Midbrain (tissue), 1 donor: ENCODE measurements at regions not wholly inside any gene's neighbourhood (a gene's known extent, or its start where the extent isn't known, plus 50 kb on each side); places are given as distances from the start of the nearest gene placed in this dataset.
A peak's percentile ranks its signal among the peaks of the same experiment; 100 is the strongest.
"Not testable (repeated sequence)": the region's sequence is repeated elsewhere in the genome, so short reads cannot be mapped to it uniquely, and the experiment has no call there.

Source experiments
- DNase-seq: peaks from one replicate; lab custom pipeline; 2025; lab: John Stamatoyannopoulos, UW

DNA sequence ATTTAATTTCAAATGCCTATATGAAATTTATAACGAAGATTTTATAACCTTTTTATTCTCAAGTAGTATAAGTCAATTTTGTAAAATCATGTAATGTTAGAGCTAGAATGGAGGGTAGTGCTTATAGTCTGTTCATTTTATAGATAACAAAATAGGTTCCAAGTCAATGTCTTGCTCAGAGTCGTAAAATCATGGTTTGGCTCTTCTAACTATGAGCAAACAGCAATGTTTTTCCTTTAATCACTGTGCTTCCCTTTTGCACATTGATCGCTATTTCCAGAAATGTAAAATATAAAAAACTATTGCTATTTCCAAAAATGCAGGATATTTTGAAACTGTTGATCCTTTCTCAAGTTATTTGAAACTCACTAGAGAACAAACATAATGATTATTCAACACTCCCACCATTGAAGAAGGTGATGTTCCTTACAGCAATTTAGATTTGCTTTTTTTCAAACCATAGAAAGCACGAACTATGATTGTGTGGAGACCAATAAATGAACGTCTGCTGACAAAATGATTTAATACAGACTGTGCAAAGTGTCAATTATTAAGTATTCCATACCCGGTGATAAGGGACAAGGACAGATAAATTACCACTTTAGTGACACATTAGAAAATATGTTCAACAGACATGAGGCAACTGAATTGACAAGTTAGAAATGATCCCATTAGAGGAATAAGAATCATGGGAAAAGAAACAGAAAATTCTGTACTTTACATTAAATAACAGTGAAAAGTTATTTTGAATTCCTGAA is 412.1 kb upstream of the TECRL start:
- no peak for DNase-seq

DNA sequence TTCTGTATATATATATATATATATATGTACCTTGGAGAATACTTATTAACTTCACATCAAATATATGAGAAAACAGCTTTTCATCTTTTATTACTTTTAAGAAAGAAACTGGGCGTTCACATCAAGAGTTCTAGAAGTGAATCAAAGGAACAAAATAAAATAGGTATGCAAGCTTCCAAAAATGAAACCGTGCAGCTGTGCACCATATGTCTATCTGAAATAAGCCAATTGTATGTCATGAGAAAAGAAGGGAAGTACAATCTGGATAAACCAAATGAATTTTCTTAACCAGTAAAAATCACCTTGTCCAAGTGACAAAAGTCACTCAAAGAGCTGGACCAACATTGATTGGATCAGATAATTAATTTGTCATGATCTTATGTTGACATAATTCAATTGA is 405.4 kb upstream of the TECRL start:
- DNase-seq, result no peak

DNA sequence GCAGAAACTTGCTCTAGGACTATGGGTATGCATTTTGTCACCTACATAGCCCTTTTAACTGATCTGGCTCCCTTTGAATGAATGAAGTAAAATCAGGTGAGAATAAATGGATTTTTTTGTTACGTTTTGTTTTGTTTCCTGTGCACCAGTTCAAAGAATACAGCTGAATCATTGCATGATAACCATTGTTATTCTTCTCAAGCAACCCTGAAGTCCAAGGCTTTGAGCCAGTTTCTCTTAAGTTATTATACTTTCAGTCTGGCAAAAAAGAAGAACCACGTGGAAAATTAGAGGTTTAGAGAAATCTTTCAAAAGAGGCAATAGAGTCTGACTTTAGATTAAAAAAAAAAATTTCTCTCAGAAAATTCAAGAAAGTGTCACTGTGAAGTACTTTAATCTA is 398.6 kb upstream of the TECRL start:
- DNase-seq, result no peak

DNA sequence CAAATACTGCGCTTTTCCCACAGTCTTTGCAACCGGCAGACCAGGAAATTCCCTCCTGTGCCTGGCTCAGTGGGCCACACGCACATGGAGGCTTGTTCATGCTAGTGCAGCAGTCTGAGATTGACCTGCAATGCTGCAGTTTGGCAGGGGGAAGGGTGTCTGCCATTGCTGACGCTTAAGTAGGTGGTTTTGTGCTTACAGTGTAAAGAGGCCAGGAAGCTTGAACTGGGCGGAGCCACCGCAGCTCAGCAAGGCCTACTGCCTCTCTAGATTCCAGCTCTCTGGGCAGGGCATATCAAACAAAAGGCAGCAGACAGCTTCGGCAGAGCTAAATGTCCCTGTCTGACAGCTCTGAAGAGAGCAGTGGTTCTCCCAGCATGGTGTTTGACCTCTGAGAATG is 390.5 kb upstream of the TECRL start:
- DNase-seq, result no peak

DNA sequence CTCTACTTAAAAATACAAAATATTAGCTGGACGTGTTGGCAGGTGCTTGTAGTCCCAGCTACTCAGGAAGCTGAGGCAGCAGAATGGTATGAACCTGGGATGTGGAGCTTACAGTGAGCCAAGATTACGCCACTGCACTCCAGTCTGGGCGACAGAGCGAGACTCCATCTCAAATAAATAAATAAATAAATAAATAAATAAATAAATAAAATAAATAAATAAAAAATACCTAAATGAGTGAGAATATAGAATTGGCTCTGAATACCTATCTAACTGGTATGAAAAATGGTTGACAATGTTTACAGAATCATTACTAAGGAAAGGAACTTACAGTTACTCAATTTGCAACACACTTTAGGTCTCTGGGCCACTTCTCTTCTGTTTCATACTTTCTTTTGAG is 389.6 kb upstream of the TECRL start:
- not testable (repeated sequence) for DNase-seq

DNA sequence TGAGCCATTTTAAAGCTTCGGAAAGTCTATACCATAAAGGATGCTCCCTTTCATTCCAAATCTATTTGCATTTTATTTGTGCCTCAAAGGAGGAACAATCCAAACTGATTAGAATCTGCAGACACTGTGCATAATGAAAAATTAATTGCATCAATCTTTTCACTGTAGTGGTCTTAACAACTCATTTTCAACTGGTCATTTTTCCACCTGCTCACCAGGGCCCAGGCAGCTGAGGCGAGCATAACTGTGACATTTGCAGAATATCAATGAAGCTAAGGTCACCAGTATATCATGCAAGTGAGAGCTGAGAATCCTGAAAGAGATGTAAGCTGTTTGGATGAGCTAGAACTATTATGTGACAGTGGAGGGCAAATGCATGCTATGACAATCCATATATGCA is 387.3 kb upstream of the TECRL start:
- DNase-seq, result no peak

DNA sequence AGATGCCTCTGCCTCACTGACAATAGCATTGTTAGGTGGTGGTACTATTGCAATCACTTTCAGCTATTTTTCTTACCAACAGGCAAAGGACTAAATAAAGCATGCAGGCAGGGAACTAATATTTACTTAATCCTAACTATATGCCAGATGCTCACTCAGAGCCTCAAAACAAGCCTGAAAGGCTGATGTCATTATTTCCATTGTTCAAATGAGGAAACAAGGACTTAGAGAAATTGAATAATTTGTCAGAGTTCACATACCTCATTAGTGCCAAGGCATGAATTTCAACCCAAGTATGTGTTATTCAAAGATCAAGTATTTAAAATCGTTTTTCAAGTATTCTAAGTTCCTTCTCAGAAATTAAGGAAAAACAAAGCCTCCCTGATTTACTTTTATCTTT is 374.9 kb upstream of the TECRL start:
- DNase-seq, result no peak

DNA sequence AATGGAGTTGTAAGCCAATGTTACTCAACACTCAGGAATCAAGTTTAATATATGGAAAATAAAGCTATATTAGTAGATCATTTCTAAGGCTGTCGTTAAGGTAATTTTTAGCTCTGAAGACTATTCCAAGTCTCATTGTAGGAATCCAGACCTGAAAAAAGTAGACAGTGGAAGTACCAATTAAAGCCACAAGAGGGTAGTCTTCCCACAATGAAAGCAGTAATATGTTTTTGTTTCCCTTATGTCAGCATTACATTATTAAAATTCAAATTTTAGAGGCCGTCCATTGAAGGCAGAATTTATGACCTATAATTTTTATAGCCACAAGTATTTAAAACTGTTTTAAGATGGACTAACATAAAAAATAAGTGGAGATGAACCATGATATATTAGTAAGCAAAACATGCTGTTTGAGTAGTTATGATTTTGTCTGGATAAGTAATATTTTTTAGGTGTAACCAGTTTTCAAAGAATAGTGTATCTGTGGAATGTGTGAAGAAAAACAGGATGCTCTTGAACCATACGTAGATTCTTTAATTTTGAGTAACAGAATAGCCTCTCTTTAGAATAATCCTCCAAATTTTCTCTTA is 372.6 kb upstream of the TECRL start:
- DNase-seq, result peak; percentile 57

DNA sequence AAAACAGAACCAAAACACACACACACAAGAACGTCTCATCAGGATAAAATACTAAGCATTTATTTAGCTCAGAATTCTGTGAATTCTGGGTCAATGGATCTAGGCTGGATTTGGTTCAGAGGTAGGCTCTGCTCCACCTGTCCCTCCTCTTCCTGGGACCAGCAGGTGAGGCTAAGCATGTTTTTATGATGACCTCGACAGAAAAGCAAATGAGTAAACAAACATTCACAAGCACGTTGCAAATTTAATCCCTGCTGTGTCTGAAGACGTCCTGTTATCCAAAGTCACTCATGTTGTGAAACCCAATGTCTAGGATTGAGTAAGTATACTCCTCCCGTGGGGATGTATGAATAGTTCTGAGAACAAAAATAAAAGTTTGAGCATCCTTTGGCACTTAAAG is 371.4 kb upstream of the TECRL start:
- no peak for DNase-seq

DNA sequence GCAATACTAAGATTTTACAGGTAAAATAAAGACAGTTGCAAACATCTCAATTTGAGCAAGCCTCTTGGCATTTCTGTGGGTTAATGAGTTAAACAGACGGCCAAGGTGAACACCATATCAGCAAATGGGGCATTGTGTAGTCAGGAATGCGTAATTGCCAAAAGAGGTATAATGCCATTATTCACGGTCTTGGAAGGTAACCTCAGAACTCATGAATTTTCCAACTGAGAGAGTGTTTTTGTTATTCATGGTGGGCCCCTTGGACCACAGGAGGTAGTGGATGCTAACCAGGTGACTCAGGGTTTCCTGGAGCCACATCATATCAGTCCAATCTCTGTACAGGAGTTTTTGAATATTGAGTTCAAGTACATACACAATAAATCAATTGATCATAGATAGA is 368.0 kb upstream of the TECRL start:
- DNase-seq, result no peak

DNA sequence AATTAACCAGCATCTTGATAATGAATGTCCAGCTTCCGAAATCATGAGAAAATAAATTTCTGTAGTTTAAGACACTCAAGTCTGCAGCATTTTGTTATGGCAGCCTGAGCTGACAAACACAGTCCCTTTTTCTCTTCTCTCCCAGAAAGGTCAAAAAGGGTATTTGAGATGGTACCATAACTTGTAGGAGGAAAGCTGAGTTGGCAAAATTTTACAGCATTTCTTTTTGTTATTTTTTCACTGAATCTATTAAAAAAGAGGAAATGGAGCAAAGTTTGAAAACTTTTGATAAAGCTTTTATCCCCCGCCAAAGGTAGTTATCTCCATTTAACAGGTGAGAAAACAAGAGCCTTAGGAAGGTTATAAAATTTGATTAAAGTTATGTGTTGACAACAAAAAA is 367.6 kb upstream of the TECRL start:
- DNase-seq, result no peak

DNA sequence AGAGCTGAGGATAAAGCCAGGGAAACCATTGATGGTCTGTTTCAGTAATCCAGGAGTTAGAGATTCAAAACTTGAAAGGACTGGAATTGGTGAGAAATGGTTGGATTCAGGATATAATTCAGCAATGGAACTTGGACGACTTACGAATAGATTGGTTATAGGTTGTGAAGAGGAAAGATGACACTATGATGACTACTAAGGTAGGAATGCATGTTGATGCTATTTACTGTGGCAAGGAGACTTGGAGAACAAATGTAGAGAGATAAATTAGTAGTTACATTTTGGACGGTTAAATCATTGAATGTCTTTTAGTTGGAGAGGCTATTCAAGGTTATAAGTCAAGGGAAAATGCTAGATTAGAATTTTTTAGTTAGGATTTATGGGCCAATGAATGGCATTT is 365.4 kb upstream of the TECRL start:
- no peak for DNase-seq

DNA sequence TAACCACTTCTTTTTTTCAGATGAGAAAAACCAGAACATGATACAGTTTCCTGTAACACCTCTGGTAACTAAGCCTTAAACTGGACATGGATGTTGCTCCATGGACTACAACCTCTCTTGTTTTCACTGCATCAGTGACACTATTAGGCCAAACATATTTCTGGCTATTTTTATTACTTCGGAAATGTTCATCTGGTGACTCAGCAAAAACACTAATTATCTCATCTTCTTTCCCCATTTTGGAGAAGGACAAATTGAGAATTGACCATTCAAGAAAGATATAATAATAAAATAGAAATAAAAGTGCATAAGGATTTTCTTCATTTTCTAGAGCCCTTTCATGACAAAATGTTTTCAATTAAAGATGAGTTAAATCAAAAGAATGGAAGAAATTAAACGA is 361.9 kb upstream of the TECRL start:
- DNase-seq, result no peak

DNA sequence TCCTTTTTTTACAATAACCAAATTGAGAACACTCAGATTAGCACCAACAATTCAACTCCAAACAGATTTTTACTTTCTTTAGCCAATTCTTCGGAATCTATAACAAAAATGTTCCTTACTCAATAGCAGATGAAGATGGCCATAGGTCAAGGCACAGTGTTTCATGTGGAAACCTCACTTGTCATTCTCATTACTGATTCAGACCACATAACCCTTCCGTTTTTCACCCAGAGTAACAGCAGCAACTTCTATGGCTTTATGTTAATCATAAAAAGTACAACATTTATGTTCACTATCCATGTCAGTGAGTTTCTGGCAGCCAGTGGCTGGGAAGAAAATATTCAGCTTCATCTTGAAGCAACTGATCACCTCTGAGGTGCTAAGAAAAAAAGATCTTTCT is 358.3 kb upstream of the TECRL start:
- DNase-seq, result no peak

DNA sequence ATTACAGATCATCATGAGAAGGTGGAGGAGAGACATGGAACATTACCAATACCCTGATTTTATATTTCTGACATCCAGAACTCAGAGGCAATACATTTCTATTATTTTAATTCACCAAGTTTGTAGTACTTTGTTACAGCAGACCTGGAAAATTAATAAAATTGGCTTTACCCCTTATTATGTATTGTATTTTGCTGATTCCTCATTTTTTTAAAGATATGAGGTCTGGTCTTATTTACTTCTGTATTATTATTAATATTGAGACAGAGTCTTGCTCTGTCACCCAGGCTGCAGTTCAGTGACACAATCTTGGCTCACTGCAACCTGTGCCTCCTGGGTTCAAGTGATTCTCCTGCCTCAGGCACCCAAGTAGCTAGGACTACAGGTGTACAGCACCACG is 357.3 kb upstream of the TECRL start:
- DNase-seq, result no peak

DNA sequence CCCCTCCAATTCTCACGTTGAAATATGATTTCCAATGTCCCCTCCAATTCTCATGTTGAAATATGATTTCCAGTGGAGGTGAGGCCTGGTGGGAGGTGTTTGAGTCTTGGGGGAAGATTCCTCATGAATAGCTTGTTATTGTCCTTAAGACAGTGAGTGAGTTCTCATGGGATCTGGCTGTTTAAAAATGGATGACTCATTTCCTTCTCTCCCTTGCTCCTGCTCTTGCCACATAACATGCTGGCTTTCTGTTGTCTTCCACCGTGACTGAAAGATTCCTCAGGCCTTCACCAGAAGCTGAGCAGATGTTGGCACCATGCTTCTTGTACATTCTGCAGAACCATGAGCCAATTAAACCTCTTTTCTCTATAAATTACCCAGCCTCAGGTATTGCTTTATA is 346.8 kb upstream of the TECRL start:
- DNase-seq, result no peak

DNA sequence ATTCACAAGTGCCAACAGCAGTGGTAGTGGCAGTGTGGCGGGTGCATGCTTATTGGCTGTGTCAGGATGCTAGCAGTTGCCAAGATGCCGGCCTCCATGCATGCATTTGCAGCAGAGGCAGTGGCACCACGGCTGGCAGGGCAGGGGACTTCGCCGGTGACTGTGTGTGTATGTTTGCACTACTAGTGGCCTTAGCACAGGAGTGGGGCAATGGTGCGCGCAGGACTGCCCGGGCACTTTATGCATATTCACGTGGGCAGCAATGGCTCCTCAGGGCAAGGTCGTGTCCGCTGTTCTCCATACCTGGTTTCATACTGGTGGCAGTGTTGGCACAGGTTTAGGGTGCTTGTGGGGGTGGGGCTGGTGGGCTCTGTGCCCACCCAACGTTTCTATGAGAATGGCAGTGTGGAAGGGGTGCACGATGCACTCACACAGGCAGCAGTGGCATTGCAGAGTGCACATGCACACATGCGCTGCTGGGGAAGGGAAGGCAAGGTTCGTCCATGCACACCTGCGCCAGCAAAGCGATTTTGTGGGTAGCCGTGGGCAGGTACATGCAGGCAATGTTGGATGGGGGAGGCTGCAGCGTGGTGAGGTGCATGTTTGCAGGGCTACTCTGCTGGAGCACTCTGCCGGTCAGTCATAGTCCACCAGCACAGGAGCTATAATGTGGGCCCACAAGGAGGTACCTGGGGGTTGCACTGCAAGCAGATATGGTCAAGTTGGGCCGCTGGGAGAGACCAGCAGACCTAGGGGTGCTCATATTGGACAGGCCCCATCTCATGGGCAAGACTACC is 338.9 kb upstream of the TECRL start:
- no peak for DNase-seq

DNA sequence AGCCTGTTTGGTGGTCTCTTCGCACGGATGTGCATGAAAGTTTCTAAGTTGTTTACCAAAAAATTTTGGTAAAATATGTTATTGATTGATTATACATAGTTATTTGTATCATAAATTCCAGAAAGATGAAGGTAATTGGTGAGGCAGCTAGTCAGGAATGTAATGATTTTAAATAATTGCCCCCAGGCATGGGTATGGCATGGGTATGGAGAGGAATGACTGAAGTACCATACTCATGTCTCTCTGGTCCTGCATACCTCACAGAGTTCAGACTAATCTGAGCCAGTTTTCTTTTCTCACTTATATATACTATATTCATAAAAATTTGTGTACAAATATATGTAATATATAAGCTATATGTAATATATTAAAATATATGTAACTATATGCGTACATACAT is 329.0 kb upstream of the TECRL start:
- no peak for DNase-seq

DNA sequence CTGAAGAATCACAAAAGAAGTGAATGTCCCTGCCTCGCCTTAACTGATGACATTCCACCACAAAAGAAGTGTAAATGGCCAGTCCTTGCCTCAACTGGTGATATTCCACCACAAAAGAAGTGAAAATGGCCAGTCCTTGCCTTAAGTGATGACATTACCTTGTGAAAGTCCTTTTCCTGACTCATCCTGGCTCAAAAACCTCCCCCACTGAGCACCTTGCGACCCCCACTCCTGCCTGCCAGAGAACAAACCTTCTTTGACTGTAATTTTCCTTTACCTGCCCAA is 328.5 kb upstream of the TECRL start:
- DNase-seq, result not testable (repeated sequence)

DNA sequence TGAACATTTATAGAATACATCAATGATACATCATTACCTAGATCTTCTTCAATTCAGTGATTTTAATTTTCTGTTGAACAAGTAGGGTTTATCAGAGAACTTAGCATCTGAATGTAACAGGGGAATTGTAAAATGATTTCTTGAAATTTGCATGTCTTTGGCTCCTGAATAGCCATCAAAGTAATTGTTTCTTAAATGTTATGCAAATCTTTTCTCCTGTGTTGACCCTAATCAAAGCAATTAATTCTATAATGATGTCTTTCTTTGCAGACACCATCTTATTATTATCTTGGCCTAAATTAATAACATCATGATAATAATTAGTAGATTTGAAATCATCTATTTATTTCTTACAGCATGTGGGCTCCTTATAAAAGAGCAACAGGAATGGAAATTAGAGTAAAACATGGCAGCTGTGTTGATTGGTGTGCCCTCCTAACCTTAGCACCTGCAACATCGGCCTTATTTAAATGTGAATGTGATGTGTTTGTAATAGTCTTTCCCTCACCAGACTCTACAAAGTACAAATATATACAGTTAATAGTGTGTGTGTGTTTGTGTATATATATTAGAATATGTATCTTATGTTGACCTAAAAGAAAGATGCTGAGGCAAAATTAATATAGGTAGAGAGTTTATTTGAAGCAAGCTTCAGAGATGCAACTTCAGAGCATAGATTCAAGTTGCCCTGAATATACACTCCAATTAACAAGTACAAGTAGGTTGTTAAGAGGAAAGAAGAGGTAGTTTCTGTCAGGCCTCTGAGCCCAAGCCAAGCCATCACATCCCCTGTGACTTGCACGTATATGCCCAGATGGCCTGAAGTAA is 328.0 kb upstream of the TECRL start:
- DNase-seq, result no peak

DNA sequence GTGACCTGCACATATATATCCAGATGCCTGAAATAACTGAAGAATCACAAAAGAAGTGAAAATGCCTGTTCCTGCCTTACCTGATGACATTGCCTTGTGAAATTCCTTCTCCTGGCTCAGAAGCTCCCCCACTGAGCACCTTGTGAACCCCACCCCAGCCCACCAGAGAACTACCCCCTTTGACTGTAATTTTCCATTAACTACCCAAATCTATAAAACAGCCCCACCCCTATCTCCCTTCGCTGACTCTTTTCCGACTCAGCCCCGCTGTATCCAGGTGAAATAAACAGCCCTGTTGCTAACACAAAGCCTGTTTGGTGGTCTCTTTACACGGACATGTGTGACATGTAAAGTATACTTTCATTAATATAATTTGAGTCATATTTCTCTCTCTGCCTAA is 320.3 kb upstream of the TECRL start:
- no peak for DNase-seq

DNA sequence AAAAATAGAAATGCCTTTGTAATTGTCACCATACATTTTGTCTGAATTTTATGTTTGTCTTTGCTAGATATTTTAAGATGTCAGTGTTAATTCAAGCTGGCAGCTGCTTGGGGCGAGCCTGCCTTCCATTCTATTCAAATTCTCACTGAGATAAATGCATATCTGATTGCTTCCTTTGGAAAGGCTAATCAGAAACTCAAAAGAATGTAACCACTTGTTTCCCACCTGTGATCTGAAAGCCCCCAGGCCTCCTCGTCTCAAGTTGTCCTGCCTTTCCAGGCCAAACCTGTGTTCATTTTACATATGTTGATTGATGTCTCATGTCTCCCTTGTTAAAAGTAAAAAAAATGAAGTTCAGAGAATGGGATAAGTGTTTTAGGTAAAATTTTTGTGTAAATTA is 318.7 kb upstream of the TECRL start:
- no peak for DNase-seq

DNA sequence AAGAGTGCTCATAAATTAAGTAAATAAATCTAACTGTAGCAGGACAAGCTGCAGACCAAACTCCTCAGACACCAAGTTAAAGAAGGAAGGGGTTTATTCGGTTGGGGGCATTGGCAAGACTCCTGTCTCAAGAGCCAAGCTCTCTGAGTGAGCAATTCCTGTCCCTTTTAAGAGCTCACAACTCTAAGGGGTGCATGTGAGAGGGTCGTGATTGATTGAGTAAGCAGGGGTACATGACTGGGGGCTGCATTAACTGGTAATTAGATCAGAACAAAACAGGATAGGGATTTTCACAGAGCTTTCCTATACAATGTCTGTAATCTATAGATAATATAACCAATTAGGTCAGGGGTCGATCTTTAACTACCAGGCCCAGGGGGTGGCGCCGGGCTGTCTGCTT is 318.1 kb upstream of the TECRL start:
- not testable (repeated sequence) for DNase-seq
